ENCODE measurements at regions not wholly inside any gene's neighbourhood (a gene's known extent, or its start where the extent isn't known, plus 50 kb on each side); places are given as distances from the start of the nearest gene placed in this dataset.
"Not testable (repeated sequence)": the region's sequence is repeated elsewhere in the genome, so short reads cannot be mapped to it uniquely, and the experiment has no call there.

DNA sequence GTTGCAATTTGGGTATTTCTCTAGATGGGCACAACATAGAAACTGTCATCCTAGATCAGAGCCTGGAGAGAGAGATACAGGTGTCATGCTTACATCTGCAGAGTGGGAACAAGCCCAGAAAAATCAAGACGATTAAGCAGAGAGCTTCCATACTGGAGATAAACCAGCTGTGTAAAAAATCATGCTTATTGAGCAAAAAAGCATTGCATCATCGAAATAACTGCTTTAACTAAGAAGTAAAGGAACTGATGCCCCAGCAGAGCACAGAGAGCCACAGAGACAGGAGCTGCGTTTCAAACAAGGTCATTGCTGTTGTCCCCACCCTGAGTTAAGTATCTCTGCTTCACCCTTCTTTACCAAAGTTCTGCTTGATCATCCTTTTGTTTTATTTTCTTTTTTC is 138.0 kb downstream of the CCDC74A start:
- intact Hi-C loops (cut with DNase I); DNase-seq (ENCODE audit: low spot score): not testable (repeated sequence)

DNA sequence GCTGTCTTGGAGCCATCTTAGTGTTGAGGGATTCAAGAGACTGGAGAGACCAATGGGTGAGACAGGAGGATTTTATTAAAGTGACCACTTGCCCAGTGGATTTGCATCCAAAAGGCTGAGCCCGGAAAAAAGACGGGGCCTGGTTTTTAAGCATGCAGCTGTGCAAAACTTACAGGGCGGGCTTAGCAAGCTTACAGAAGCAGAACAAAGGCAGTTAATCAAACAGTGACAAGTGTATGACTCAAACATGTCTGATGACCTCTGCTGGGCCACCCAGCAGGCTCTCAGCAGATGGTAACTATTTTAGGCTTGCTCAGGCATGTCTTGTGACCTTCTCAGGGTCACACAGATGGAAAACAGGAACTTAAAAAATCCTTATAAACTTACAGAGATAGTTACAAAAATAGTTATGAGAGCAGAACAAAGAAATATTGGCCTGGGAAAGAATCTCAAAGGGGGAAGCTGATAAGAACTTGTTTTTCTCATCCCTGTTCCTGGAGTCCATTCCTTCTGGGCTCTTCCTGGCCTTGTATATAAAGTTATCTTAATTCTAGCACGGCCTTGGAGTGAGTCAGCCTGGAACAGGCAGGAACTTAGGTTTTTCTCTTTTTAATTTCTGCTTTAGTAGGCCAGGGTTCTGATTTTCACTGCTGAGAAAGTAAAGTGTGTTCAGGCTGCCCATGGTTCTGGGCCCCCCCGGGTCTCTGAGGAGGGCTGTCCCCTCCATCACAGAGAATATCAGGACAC is 141.3 kb downstream of the CCDC74A start:
- intact Hi-C loops (cut with DNase I); DNase-seq (ENCODE audit: low spot score): not testable (repeated sequence)

DNA sequence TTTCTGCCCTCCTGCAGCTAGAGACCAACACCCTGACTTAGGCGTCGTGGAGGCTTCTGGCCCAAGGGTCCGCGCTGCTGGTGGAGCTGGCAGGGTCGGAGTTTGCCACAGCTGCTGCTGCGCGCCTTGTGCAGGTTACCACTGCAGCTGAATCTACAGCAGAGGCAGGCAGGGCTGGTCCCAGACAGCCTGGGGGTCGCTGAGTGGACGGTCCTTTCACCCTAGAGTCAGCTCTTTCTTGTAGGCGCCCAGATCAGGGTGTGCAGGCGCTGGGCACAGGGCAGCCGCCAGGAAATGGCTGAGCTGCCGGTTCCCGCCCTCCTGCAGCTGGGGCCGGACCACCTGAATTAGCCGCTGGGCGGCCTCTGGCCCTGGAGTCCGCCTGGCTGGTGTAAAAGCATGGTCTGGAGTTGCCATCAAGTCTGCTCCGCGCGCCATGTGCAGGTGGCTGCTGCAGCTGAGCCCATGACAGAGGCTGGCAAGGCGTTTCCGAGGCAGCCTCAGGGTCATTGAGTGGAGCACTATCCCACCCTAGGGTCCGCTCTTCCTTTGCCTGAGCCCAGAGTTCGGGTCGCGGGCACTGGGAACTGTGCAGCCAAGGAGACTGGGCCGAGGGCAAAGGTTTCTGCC is 144.3 kb downstream of the CCDC74A start:
- DNase-seq (ENCODE audit: low spot score) = not testable (repeated sequence)
- intact Hi-C loops (cut with DNase I) = loop anchor here (2.0 to 10.0 kb wide), 3 partner anchors 130 to 259 kb away; partner anchors contain the start of gene MZT2A

DNA sequence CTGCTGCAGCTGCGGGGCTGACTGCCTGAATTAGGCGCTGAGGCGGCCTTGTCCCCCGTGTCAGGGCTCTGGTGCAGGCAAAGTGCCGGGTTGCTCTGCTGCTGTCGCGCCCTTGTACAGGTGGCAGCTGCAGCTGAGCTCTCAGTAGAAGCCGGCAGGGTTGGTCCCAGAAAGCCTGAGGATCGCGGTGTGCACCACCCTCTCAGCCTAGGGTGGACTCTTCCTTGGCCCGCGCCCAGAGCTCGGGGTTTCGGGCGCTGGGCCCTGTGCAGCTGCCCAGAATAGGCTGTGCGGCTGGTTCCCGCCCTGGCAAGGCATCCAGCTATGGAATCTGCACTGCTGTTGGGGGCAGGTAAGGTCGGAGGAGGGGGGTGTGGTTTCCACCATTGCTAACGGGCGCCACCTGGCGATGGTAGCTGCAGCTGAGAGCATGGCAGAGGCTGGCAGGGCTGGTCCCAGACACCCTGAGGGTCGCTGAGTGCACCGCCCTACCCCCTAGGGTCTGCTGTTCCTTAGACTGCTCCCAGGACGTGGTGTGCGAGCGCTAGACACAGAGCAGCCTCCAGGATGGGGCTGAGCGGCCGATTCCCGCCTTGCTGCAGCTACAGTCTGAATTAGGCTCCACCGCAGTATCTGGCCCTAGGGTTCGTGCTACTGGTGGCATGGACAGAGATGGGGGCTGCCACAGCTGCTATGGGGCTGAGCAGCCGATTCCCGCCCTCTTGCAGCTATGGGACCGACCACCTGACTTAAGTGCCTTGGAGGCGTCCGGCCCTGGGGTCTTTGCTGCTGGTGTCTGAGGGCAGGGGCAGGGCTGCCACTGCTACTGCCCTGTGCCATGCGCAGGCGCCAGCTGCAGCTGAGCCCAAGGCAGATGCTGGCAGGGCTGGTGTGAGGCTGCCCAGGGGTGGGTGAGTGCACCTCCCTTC is 145.0 kb downstream of the CCDC74A start:
- not testable (repeated sequence) for DNase-seq (ENCODE audit: low spot score)
- intact Hi-C loops (cut with DNase I) = loop anchor here (2.0 to 10.0 kb wide), 3 partner anchors 130 to 260 kb away; partner anchors contain the start of gene MZT2A

DNA sequence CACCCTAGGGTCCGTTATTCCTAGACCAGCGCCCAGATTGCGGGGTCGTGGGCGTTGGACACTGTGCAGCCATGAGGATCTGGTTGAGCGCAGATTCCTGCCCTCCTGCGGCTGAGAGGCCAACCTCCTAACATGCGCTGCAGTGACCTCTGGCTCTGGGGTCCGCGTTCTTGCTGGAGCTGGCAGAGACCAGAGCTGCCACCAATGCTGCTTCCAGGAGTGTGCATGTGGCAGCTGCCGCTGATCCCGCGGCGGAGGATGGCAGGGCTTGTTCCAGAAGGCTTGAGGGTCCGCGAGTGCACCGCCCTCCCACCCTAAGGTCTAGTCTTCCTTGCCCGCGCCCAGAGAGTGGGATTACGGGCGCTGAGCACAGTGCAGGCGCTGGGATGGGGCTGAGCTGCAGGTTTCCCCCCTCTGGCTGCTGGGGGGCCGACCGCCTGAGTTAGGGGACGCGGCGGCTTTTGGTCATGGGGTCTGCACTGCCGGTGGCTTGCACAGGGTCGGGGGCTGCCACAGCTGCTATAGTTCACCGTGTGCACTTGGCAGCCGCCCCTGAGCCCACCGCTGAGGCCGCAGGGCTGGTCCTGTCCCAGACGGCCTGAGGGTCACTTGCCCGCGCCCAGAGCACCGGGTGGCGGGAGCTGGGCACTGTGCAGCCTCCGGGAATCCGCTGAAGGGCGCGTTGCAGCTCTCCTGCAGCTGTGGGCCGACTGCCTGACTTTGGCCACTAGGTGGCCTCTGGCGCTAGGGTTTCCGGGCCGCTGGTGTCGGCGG is 145.9 kb downstream of the CCDC74A start:
- intact Hi-C loops (cut with DNase I) = loop anchor here (2.0 to 10.0 kb wide), 3 partner anchors 129 to 261 kb away; partner anchors contain the start of gene MZT2A
- DNase-seq (ENCODE audit: low spot score) = peak; percentile 85

DNA sequence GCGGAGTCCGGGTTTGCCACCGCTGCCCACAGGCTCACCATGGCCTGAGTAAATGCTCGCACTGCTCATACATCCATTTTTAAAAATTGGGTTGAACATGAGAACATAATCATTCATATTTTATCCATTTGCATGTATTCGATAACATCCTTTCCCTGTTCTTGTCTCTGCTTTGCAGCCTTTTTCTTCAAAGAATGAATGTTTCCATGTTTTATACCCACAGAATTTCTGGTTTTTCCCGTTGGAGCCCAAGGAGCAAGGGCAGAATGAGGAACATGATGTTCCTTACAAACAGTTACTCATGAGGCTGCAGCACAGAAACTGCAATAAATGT is 146.5 kb downstream of the CCDC74A start:
- DNase-seq (ENCODE audit: low spot score) = no peak
- intact Hi-C loops (cut with DNase I) = loop anchor here (5.0 to 10.0 kb wide), 2 partner anchors 128 to 179 kb away; partner anchors contain the start of gene MZT2A

DNA sequence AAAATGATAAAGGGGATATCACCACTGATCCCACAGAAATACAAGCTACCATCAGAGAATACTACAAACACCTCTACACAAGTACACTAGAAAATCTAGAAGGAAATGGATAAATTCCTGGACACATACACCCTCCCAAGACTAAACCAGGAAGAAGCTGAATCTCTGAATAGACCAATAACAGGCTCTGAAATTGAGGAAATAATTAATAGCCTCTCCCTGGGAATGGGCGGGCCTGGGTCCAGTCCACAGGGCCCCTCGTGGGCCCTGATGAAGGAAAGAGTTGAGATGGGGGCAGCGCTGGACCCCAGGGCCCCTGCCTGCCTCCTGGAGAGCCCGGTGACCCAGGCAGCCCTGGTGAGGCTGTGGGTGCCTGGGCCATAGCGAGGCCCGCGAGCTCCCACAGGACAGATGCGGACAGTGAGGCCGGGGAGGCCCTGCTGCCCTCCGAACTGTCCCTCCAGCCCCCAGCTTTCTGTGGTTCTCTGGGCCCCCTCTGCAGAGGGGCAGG is 154.0 kb downstream of the CCDC74A start:
- DNase-seq (ENCODE audit: low spot score); intact Hi-C loops (cut with DNase I): not testable (repeated sequence)

DNA sequence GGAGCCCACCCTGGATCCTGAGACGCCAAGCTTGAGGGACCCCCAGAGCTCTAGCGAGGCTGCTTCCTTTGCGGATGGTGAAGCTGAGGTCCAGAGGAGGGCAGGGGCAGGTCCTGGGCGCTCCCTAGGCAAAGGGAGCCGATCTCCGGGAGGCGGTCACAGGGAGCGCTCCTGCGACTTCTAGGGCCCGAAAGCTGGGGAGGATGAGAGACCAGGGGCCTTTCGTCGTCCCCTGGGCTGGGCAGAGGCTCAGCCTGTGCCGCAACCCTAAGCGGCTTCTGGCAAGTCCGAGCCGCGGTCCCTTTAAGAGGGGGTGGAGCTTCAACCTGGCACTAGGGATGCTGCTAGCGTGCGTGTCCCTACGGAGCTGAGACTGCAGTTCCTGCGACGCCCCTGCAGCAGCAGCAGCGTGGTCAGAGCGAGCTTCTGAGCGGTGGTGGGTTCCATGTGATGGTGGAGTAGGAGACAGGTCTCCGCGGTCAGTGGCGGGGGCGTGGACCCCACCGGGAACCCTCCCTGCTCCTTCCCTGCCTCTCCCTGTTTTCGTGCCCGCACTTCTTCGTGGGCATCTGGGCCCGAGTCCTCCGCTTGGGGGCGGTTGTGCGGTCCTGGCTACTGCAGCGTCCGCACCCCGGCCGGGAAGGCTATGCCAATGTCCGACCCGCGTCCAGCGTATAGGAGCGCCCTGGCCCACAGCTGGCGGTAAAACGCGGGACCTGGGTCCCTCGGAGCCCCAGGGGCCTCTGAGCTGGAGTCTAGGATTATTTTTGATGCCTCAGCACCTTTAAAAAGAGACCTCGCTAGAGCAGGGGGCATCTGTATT is 154.6 kb downstream of the CCDC74A start:
- DNase-seq (ENCODE audit: low spot score) = peak; percentile 92
- intact Hi-C loops (cut with DNase I) = no loop called here

DNA sequence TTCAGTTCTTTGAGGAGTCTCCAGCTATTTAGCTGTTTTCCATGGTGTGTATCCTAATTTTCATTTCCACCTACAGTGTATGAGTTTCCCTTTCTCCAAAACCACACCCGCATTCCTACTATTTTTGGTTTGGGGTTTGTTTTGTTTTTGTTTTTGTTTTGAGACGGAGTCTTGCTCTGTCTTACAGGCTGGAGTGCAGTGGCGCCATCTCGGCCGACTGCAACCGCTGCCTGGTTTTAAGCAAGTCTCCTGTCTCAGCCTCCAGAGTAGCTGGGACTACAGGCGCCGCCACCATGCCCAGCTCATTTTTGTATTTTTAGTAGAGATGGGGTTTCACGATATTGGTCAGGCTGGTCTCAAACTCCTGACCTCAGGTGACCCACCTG is 155.2 kb downstream of the CCDC74A start:
- intact Hi-C loops (cut with DNase I); DNase-seq (ENCODE audit: low spot score): not testable (repeated sequence)

DNA sequence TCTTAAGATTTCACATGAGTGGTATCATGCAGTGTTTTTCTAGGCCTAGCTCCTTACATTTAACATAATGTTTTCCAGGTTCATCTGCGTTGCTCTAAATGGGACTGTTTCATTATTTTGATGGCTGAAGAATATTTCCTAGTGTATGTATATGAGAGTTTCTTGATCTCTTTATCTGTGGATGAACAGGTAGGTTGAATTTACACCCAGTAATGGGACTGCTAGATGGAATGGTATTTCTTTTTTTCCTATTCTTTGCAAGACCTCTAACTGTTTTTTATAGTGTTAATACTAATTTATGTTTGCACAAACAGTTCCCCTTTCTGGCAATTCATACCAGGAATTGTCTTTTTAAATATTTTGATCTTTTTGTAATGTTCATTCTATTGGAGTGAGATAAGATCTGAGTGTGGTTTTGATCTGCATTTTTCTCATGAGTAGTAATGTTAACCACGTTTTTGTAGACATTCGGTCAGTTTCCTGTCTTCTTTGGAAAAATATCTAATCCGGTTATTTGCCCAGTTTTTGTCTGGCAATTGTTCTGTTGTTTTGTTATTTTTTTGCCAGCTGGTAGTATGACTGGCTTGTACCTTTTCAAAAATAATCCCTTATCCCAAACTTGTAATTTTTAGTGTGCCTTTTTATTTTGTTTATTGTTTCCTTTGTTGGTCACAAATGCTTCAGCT is 157.1 kb downstream of the CCDC74A start:
- intact Hi-C loops (cut with DNase I); DNase-seq (ENCODE audit: low spot score): not testable (repeated sequence)

DNA sequence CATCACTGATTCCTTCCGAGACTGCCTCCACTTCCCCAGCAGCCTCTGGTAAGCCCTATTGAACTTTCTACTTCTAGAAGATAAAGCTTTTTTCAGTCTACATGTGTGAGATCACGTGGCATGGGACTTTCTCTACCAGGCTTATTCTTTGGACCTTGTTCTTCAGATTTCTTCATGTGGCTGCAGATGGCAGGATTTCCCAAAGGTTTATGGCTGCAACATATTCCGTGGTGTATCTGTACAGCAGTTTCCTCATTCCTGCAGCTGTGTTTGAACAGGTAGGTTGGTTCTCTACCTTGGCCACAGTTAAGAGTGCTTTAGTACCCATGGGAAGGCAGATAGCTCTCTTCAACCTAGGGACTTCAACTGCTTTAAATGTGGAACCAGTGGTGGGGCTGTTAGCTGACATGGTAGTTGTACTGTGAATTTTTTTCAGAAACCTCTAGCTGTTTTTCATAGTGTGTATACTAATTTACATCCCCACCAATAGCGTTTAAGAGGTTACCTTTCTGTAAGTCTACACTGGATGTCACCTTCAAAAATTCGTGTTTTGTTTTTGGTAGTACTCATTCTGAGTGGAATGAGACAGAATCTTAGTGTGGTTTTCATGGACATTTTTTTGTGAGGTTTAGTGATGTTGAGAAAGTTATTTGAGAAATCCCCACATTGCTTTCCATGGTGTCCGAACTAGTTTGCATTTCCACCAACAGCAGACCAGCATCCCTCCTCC is 158.6 kb downstream of the CCDC74A start:
- DNase-seq (ENCODE audit: low spot score); intact Hi-C loops (cut with DNase I): not testable (repeated sequence)

DNA sequence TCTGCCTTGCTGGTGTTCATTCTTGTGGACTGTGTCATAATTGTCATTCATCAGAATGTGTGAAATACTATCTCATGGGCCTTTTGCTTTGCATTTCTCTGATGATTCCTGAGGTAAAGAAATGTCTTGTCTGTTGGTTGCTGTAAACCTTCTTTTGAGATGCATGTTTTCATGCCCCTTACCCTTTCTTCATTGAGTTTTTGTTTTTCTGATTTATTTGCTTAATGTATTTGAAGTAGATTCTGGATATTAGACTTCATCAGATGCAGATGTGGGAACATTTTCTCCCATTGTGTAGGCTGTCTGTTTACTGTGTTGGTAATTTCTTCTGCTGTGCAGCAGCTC is 159.2 kb downstream of the CCDC74A start:
- intact Hi-C loops (cut with DNase I); DNase-seq (ENCODE audit: low spot score): not testable (repeated sequence)

DNA sequence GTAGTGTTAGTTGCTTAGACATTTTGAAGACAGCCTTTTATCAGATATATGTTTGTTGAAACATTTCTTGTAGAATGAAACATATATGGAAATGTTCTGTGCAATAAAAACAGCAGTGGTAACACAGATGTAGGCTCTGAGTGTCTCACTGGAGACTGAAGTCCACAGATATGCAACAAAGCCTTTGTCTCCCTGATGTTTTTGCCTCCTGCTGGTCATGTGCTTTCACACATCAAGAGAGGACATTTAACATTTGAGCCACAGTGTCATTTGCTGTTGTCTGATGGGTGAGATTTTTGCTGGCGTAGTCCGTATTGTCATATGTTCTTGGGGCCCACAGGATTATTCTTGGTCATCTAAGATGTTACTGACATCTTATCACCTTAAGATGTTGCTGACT is 161.4 kb downstream of the CCDC74A start:
- DNase-seq (ENCODE audit: low spot score); intact Hi-C loops (cut with DNase I): not testable (repeated sequence)

DNA sequence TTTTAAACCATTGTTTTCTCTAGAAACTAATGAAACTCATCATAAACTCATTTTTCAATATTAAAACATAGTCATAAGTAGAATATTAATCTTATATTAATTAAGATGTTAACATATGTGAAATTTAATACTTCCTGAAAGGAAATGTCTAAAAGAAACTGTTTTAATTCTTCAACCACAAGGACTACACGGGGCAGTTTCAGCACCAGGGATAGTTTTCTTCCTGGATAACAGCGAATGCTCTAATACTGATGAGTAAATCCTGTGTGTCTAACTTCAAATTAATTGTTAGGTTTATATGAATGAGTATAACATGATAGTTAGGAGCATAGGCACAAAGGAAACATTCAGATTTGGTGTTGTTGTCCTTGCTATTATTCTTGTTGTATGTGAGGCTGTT is 183.6 kb downstream of the CCDC74A start:
- DNase-seq (ENCODE audit: low spot score); intact Hi-C loops (cut with DNase I): not testable (repeated sequence)

DNA sequence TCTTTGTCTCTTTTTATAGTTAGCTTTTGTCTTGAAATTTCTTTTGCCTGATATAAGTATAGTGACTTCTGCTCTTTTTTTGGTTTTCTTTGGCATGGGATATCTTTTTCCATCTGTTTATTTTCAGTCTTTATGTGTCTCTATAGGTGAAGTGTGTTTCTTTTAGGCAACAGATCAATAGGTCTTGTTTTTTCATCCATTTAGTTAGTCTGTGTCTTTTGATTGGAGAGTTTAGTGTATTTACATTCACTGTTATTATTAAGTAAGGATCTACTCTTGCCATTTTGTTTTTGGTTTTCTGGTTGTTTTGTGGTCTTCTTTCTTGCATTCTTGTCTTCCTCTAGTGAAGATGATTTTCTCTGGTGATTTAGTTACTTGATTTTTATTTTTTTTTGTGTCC is 190.2 kb downstream of the CCDC74A start:
- DNase-seq (ENCODE audit: low spot score); intact Hi-C loops (cut with DNase I): not testable (repeated sequence)

DNA sequence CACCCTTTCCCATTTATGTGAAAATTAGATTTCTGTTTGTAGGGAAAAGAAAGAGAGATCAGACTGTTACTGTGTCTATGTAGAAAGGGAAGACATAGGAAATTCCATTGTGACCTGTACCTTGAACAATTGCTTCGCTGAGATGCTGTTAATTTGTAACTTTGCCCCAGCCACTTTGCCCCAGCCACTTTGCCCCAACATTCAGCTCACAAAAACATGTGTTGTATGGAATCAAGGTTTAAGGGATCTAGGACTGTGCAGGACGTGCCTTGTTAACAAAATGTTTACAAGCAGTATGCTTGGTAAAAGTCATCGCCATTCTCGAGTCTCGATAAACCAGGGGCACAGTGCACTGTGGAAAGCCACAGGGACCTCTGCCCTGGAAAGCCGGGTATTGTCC is 193.5 kb downstream of the CCDC74A start:
- DNase-seq (ENCODE audit: low spot score); intact Hi-C loops (cut with DNase I): not testable (repeated sequence)

DNA sequence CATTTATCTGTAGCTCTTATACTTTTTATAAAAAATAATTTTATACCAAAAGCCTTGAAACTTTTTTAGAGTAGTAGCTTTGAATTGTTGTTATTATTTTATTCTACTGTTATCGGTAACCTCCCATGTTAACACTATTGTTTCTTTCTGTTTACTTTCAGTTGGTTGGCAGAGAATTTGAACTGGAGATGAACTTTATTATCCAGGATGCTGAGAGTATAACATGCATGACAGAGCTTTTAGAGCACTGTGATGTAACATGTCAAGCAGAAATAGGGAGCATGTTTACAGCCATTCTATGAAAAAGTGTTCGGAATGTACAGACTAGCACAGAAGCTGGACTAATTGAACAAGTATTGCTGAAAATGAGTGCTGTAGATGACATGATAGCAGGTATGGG is 194.6 kb downstream of the CCDC74A start:
- intact Hi-C loops (cut with DNase I) = not testable (repeated sequence)

More for the DNA sequence above, 194.6 kb downstream of the CCDC74A start:
- DNase-seq (ENCODE audit: low spot score) = not testable (repeated sequence)
